ENCODE measurements at regions not wholly inside any gene's neighbourhood (a gene's known extent, or its start where the extent isn't known, plus 50 kb on each side); places are given as distances from the start of the nearest gene placed in this dataset.

DNA sequence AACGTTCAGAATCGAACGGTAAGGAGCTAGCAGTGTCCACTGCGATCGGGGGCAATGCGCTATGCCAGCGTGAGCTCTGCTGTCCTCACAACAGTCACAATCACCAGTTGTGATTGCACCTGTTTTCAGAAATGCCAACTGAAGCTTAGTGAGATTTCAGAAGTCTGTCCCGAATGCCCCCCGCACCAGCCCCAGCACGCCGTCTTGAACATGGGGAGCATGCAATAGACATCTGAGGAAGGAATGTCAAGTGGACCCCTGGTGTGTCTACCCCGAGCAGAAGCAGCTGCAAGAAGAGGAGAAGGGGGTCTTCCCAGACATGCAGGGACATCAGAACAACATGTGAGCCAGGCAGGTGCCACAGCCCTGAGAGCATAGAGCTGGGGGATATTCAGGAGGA, 125.7 kb upstream of the CHST15 start:
- no peaks in the 10 kb centered on the region for H3K9me1 ChIP-seq (ENCODE audit: insufficient read depth, low read length)
- ATAC-seq (ENCODE audit: low read depth): no peak
- no peak overlapping the region for H3K18ac ChIP-seq (ENCODE audit: low read depth, low read length)
- dilution Hi-C loops (cut with HindIII; ENCODE audit: low sequenced_read_pairs, unreplicated experiment) (no loop called here), intact Hi-C loops (cut with micrococcal nuclease) (no loop called here), in situ Hi-C loops (cut with MboI; ENCODE audit: low sequenced_read_pairs) (no loop called here)
- no peaks in the 10 kb centered on the region for H3K27me3 ChIP-seq (ENCODE audit: control insufficient read depth, insufficient read depth, low read length)
- H4K8ac ChIP-seq (ENCODE audit: low read depth in 2 of 2, low read length in 2 of 2): no peak overlapping the region
- H3K9me3 ChIP-seq (ENCODE audit: control insufficient read depth, insufficient read depth, low read length): peaks cover 36% of the 10 kb centered on the region
- ChIA-PET POLR2A (ENCODE audit: unreplicated experiment) (no interaction called here), CTCF (no interaction called here)
- no peak overlapping the region for H2AK5ac ChIP-seq (ENCODE audit: low read depth, low read length)
- H3K4ac ChIP-seq (ENCODE audit: low read depth, low read length): no peak overlapping the region
- H2BK15ac ChIP-seq (ENCODE audit: low read depth, low read length): no peak overlapping the region
- H3K36me3 ChIP-seq (ENCODE audit: control insufficient read depth, insufficient read depth, low read length): no peaks in the 10 kb centered on the region
- H2AK9ac ChIP-seq (replicated peaks; ENCODE audit: low read depth, low read length, poor library complexity): no peak overlapping the region
- TF ChIP-seq POLR2A (IDR thresholded peaks at IDR 0.05; ENCODE audit: low read depth, low read length) (no peak), NFE2L2 (IDR thresholded peaks at IDR 0.05; ENCODE audit: low read depth, low read length) (no peak), MAFK (IDR thresholded peaks at IDR 0.05; ENCODE audit: low read depth, low read length) (no peak), RAD21 (IDR thresholded peaks at IDR 0.05; ENCODE audit: low read length) (no peak), RFX5 (IDR thresholded peaks at IDR 0.05; ENCODE audit: low read depth, low read length) (no peak), FOS (IDR thresholded peaks at IDR 0.05; ENCODE audit: low read depth, low read length) (no peak)
- no peak overlapping the region for H3K4me3 ChIP-seq (ENCODE audit: insufficient read depth, low read depth, low read length)
- no peak overlapping the region for H4K91ac ChIP-seq (ENCODE audit: insufficient read depth, low read depth, low read length)
- H3K79me1 ChIP-seq (ENCODE audit: low read depth in 1 of 2, low read length in 2 of 2): no peaks in the 10 kb centered on the region
- H2BK20ac ChIP-seq (ENCODE audit: low read depth, low read length): no peak overlapping the region
- H3K4me2 ChIP-seq (ENCODE audit: low read depth, low read length): no peak overlapping the region
- no peaks in the 10 kb centered on the region for H3K4me1 ChIP-seq (ENCODE audit: control insufficient read depth, insufficient read depth, low read length)
- WGBS, 2 experiments (ENCODE audit: extremely low coverage in 2 of 2, insufficient read length in 1 of 2): 85% methylated on average over 11 of the region's 12 CpGs; no CpG with 5 or more reads in 1 of the 2 experiments
- no peak overlapping the region for H4K5ac ChIP-seq (ENCODE audit: low read depth, low read length)
- H3K9ac ChIP-seq (ENCODE audit: low read depth, low read length): no peak overlapping the region
- H2BK120ac ChIP-seq (ENCODE audit: low read depth, low read length): no peak overlapping the region
- H2AFZ ChIP-seq (replicated peaks; ENCODE audit: low read length, poor library complexity): no peak overlapping the region
- H2BK5ac ChIP-seq (ENCODE audit: low read depth, low read length, poor library complexity, severe bottlenecking): no peak overlapping the region
- no TSS peak for BruUV-seq (replicated peaks)
- H3K56ac ChIP-seq (ENCODE audit: extremely low read depth, insufficient read depth, low read length): no peak overlapping the region
- no peak for DNase-seq
- H3K14ac ChIP-seq (replicated peaks; ENCODE audit: low read depth, low read length): no peak overlapping the region
- H4K20me1 ChIP-seq (ENCODE audit: insufficient read depth, low read length): no peaks in the 10 kb centered on the region
- no peak overlapping the region for H3K23ac ChIP-seq (ENCODE audit: low read depth, low read length)
- no peak overlapping the region for H3K27ac ChIP-seq (ENCODE audit: insufficient read depth, low read length)
